Heart left ventricle (tissue), 16 donors: ENCODE measurements at regions not wholly inside any gene's neighbourhood (a gene's known extent, or its start where the extent isn't known, plus 50 kb on each side); places are given as distances from the start of the nearest gene placed in this dataset.

Source experiments
- ATAC-seq, 4 donors: fragments of 200-7000 bp; cut with Tn5 transposase; one replicate each; pipeline ENCODE4 v1.9.1; 2020 to 2022; ENCODE audit warnings: moderate library complexity in 4 of 4, mild to moderate bottlenecking in 3 of 4, moderate number of reproducible peaks in 1 of 4
- DNase-seq, 5 donors: peaks; one replicate each; pipeline ENCODE4 v3.0.0-alpha.2; 2020
- H3K27ac ChIP-seq, 12 donors: fragments of 200-600 bp; sonication (generic) in 4 of 12; one replicate each; pipeline versions ENCODE4 v1.5.0 to v1.8.0; 2016 to 2022; ENCODE audit warnings: mild to moderate bottlenecking in 2 of 12
- H3K27me3 ChIP-seq, 9 donors: fragments of 200-600 bp; sonication (generic) in 2 of 9; one replicate each; pipeline versions ENCODE4 v1.5.1 to v1.8.0; 2016 to 2022; ENCODE audit warnings: mild to moderate bottlenecking in 3 of 9
- H3K36me3 ChIP-seq, 9 donors: fragments of 200-600 bp; sonication (generic) in 2 of 9; one replicate each; pipeline versions ENCODE4 v1.5.0 to v1.8.0; 2018 to 2022; ENCODE audit warnings: mild to moderate bottlenecking in 2 of 9
- H3K4me1 ChIP-seq, 12 donors: fragments of 200-600 bp; sonication (generic) in 4 of 12; one replicate each; pipeline versions ENCODE4 v1.5.0 to v1.8.0; 2016 to 2022; ENCODE audit warnings: mild to moderate bottlenecking in 3 of 12
- H3K4me3 ChIP-seq, 12 donors: fragments of 200-600 bp; sonication (generic) in 4 of 12; one replicate each; pipeline versions ENCODE4 v1.5.0 to v1.8.0; 2017 to 2022; ENCODE audit warnings: mild to moderate bottlenecking in 9 of 12, moderate library complexity in 4 of 12
- H3K9me3 ChIP-seq, 12 donors: fragments of 200-600 bp; sonication (generic) in 4 of 12; one replicate each; pipeline versions ENCODE4 v1.5.0 to v1.8.0; 2016 to 2022; ENCODE audit warnings: mild to moderate bottlenecking in 1 of 12
- CTCF ChIP-seq, 12 donors: fragments of 200-600 bp; sonication (generic) in 4 of 12; IDR thresholded peaks; one replicate each; pipeline versions ENCODE4 v1.5.0 to v1.8.0; 2018 to 2022; ENCODE audit warnings: antibody characterized with exemption in 12 of 12, mild to moderate bottlenecking in 5 of 12
- POLR2A ChIP-seq, 2 donors: fragments of 450-650 bp; IDR thresholded peaks; one replicate each; pipeline ENCODE4 v1.6.1; 2017; ENCODE audit warnings: antibody characterized with exemption in 2 of 2, mild to moderate bottlenecking in 2 of 2, moderate library complexity in 2 of 2
- WGBS, 4 donors: extraction: QIAGEN DNeasy Blood & Tissue Kit in 2 of 4; methylation state at CpG; one replicate each; pipeline versions ENCODE4 v1.1.5 to v1.1.7; 2013 to 2018; 5-methylcytosine and 5-hydroxymethylcytosine counted together
- intact Hi-C, 10 donors: fragments of 100-400 bp; cut with DNase I; formaldehyde crosslinking; loops; one replicate each; pipeline versions ENCODE4 v1.11.1 to v1.14.2; 2022
- donor health status: ischemic (EF 13 %, LVEDD 7.1; RV severe dilation, severe dysfunction).
- donor health status: healthy with polysubstance abuse.
- donor health status: DM: no; HTN: yes; CAD: no.
- donor health status: DM: no; HTN: no; CAD: no.
- donor health status: ischemic (EF 25% LVEDD 6.9; RV normal size, moderate dysfunction).
- donor health status: ischemic (EF 25% LVEDD 5.7; RV mildly dilated, moderate dysfunction).
- donor health status: healthy.
- donor health status: DM: yes; HTN: yes; CAD: no.
- donor health status: ischemic (EF 35%, LVEDD 5.7; RV mildly dilated, moderate dysfunction).
- donor health status: nonischemic (EF 11% LVEDD 7.7; RV severe dilation, severe dysfunction).
- donor health status: DM: yes; HTN: yes; CAD: no.
- donor health status: PGD.
- donor health status: ischemic (EF 29% LVEDD 5.4; RV normal size, mild dysfunction).
- donor health status: nonischemic (EF 23%, LVEDD 6.1; RV moderate dilation, normal function).

- 39 to 60% (median 41%) methylated on average over 4 of the region's 4 CpGs for WGBS, 4 donors
- Histone ChIP-seq H3K27me3 (no peaks in the 10 kb centered on the region), H3K4me1 (peaks cover 0 to 38% (median 23%) of the 10 kb centered on the region in 12 donors), H3K9me3 (peaks cover 0 to 5% (median 0%) of the 10 kb centered on the region in 12 donors), H3K27ac (peak overlapping the region; percentile 33 to 87 (median 73)), H3K4me3 (no peak overlapping the region), H3K36me3 (no peaks in the 10 kb centered on the region)
- ATAC-seq (peak in 2 of 4 donors; percentile 4 to 30), DNase-seq (no peak)
- intact Hi-C loops = loop anchor here in 5 of 10 donors (5.0 to 10.0 kb wide), 4 partner anchors 69 to 494 kb away; no protein-coding TSS in a partner anchor
- no peak for TF ChIP-seq POLR2A (IDR thresholded peaks at IDR 0.05)
- TF ChIP-seq CTCF (IDR thresholded peaks at IDR 0.05) = no peak
Observed at GRCh38 chr6:14705841-14706377, 540.0 kb upstream of the JARID2 start.

GRCh38 chr6:14706378-14706929 lies 539.4 kb upstream of the JARID2 start:
- Histone ChIP-seq H3K4me1 (peaks cover 0 to 43% (median 24%) of the 10 kb centered on the region in 12 donors), H3K27ac (peak overlapping the region; percentile 33 to 87 (median 73)), H3K36me3 (no peaks in the 10 kb centered on the region), H3K27me3 (no peaks in the 10 kb centered on the region), H3K9me3 (peaks cover 0 to 5% (median 0%) of the 10 kb centered on the region in 12 donors), H3K4me3 (no peak overlapping the region)
- ATAC-seq (peak; percentile 92 to 98 (median 94)), DNase-seq (peak; percentile 73 to 92 (median 88))
- intact Hi-C loops = loop anchor here in 5 of 10 donors (5.0 to 10.0 kb wide), 4 partner anchors 69 to 494 kb away; no protein-coding TSS in a partner anchor
- TF ChIP-seq CTCF (IDR thresholded peaks at IDR 0.05) (no peak), POLR2A (IDR thresholded peaks at IDR 0.05) (no peak)
- WGBS, 4 donors = 36 to 51% (median 43%) methylated on average over 12 of the region's 12 CpGs

- Histone ChIP-seq H3K36me3 (no peaks in the 10 kb centered on the region), H3K4me1 (peaks cover 0 to 43% (median 24%) of the 10 kb centered on the region in 12 donors), H3K4me3 (no peak overlapping the region), H3K27ac (peak overlapping the region in 11 of 12 donors; percentile 33 to 87 (median 75)), H3K9me3 (peaks cover 0 to 5% (median 0%) of the 10 kb centered on the region in 12 donors), H3K27me3 (no peaks in the 10 kb centered on the region)
- DNase-seq (no peak), ATAC-seq (no peak)
- intact Hi-C loops = loop anchor here in 5 of 10 donors (5.0 to 10.0 kb wide), 4 partner anchors 70 to 495 kb away; no protein-coding TSS in a partner anchor
- TF ChIP-seq POLR2A (IDR thresholded peaks at IDR 0.05) = no peak
- no peak for TF ChIP-seq CTCF (IDR thresholded peaks at IDR 0.05)
Observed at GRCh38 chr6:14707276-14707675, 538.6 kb upstream of the JARID2 start.

GRCh38 chr6:14707971-14708465 lies 537.9 kb upstream of the JARID2 start:
- Histone ChIP-seq H3K27me3 (no peaks in the 10 kb centered on the region), H3K4me1 (peaks cover 0 to 50% (median 30%) of the 10 kb centered on the region in 12 donors), H3K36me3 (no peaks in the 10 kb centered on the region), H3K9me3 (peaks cover 0 to 5% (median 0%) of the 10 kb centered on the region in 12 donors), H3K4me3 (no peak overlapping the region), H3K27ac (peak overlapping the region in 5 of 12 donors; percentile 47 to 87 (median 79))
- intact Hi-C loops = loop anchor here in 5 of 10 donors (5.0 to 10.0 kb wide), 4 partner anchors 71 to 496 kb away; no protein-coding TSS in a partner anchor
- ATAC-seq = no peak
- WGBS, 4 donors = 96 to 100% (median 98%) methylated on average over 2 of the region's 2 CpGs
- no peak for DNase-seq
- TF ChIP-seq CTCF (IDR thresholded peaks at IDR 0.05) (no peak), POLR2A (IDR thresholded peaks at IDR 0.05) (no peak)
